ENCODE measurements at regions not wholly inside any gene's neighbourhood (a gene's known extent, or its start where the extent isn't known, plus 50 kb on each side); places are given as distances from the start of the nearest gene placed in this dataset.

DNA sequence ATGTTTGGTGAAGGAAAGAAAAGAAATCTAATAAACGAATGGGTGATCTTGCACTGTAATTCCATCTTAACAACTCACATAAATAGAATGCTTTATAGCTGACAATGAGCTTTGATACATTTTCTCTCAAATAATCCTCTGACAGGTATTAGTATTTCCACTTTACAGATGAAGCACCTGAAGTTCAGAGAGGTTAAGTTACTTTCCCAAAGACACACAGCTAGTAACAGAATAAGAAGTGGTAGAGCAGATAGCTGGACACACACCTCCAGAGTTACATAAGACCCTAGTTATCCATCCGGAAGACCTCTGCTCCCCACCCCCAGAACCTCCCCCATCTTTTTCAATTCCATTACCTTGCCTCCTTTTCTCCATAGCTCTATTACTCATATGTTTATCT is 213.3 kb upstream of the ZC3H12A start:
- H3K4me1 ChIP-seq (ENCODE audit: control insufficient read depth in 1 of 2, insufficient read depth in 2 of 2, low read length in 2 of 2): no peaks in the 10 kb centered on the region
- no peak overlapping the region for H3K4me3 ChIP-seq (ENCODE audit: low read length in 2 of 2)
- no peaks in the 10 kb centered on the region for H3K27me3 ChIP-seq (ENCODE audit: control insufficient read depth in 1 of 2, insufficient read depth in 2 of 2, low read length in 1 of 2)
- ATAC-seq (ENCODE audit: low FRiP score): no peak
- intact Hi-C loops (cut with DNase I): no loop called here
- DNase-seq: no peak
- H3K9me3 ChIP-seq (ENCODE audit: control insufficient read depth, low read length): peaks cover 5% of the 10 kb centered on the region
- H3K27ac ChIP-seq (ENCODE audit: low read depth in 1 of 2, low read length in 2 of 2): no peak overlapping the region
- 62 to 68% methylated on average over 2 of the region's 2 CpGs for WGBS, 2 donors
- no peaks in the 10 kb centered on the region for H3K36me3 ChIP-seq (ENCODE audit: control insufficient read depth in 1 of 2, insufficient read depth in 2 of 2, low read length in 1 of 2)

DNA sequence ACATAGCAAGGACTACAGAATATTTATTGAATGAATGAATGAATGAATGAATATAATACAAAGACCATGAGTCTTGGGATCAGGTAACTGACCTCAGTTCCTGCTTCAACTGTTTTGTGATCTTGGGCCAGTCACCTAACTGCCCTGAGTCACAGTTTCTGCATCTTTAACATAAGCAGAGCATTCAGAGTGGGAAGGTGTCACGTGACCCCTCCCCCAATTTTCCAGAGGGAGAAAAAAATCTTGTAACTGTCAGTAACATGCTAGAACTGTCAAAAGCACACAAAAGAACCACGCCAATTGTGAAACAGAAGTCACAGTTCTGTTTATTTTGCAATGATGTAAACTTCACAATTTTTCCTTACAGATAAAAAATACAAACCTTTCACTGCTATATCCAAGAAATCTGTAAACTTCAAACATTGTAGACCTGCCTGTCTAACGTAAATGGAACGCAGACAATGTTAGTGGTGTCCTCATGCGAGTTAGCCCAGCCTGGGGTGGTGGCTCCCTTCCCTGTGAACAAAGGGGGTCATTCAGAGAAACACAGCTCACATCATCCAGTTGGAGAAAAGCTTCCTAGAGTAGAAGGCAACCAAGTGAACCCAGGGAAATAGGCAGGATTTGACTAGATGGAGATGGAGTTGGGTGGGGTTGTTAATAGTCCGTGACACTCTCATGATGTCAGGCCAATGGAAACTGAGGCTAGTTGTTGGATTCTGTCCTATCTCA is 211.8 kb upstream of the ZC3H12A start:
- ATAC-seq (ENCODE audit: low FRiP score): no peak
- 51 to 57% methylated on average over 6 of the region's 6 CpGs for WGBS, 2 donors
- DNase-seq: no peak
- Histone ChIP-seq H3K36me3 (ENCODE audit: control insufficient read depth in 1 of 2, insufficient read depth in 2 of 2, low read length in 1 of 2) (no peaks in the 10 kb centered on the region), H3K27me3 (ENCODE audit: control insufficient read depth in 1 of 2, insufficient read depth in 2 of 2, low read length in 1 of 2) (no peaks in the 10 kb centered on the region), H3K9me3 (ENCODE audit: control insufficient read depth, low read length) (peaks cover 2% of the 10 kb centered on the region), H3K4me1 (ENCODE audit: control insufficient read depth in 1 of 2, insufficient read depth in 2 of 2, low read length in 2 of 2) (no peaks in the 10 kb centered on the region), H3K4me3 (ENCODE audit: low read length in 2 of 2) (no peak overlapping the region), H3K27ac (ENCODE audit: low read depth in 1 of 2, low read length in 2 of 2) (no peak overlapping the region)
- intact Hi-C loops (cut with DNase I): no loop called here

DNA sequence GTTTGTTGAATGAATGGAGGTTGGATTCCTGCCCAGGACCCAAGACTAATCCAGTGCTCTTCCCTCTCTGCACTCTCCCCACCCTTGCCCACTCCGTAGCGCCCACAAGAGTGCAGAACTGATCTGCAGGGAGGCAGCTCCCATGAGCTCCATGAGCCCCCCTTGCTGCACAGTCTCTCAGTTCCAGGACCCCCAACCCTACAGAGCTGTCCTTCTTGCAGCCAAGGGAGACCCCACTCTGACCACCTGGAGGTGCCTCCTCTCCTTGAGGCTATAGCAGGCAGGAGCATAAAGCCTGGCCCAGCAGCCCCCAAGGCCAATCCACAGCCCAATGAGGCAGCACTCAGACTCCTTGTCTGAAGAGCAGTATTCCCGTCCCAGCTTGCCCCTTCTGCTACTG is 209.2 kb upstream of the ZC3H12A start:
- 85 to 88% methylated on average over 3 of the region's 3 CpGs for WGBS, 2 donors
- intact Hi-C loops (cut with DNase I): no loop called here
- Histone ChIP-seq H3K9me3 (ENCODE audit: control insufficient read depth, low read length) (peaks cover 2% of the 10 kb centered on the region), H3K27ac (ENCODE audit: low read depth in 1 of 2, low read length in 2 of 2) (no peak overlapping the region), H3K27me3 (ENCODE audit: control insufficient read depth in 1 of 2, insufficient read depth in 2 of 2, low read length in 1 of 2) (no peaks in the 10 kb centered on the region), H3K4me3 (ENCODE audit: low read length in 2 of 2) (no peak overlapping the region), H3K36me3 (ENCODE audit: control insufficient read depth in 1 of 2, insufficient read depth in 2 of 2, low read length in 1 of 2) (no peaks in the 10 kb centered on the region), H3K4me1 (ENCODE audit: control insufficient read depth in 1 of 2, insufficient read depth in 2 of 2, low read length in 2 of 2) (no peaks in the 10 kb centered on the region)
- DNase-seq: no peak
- ATAC-seq (ENCODE audit: low FRiP score): no peak

DNA sequence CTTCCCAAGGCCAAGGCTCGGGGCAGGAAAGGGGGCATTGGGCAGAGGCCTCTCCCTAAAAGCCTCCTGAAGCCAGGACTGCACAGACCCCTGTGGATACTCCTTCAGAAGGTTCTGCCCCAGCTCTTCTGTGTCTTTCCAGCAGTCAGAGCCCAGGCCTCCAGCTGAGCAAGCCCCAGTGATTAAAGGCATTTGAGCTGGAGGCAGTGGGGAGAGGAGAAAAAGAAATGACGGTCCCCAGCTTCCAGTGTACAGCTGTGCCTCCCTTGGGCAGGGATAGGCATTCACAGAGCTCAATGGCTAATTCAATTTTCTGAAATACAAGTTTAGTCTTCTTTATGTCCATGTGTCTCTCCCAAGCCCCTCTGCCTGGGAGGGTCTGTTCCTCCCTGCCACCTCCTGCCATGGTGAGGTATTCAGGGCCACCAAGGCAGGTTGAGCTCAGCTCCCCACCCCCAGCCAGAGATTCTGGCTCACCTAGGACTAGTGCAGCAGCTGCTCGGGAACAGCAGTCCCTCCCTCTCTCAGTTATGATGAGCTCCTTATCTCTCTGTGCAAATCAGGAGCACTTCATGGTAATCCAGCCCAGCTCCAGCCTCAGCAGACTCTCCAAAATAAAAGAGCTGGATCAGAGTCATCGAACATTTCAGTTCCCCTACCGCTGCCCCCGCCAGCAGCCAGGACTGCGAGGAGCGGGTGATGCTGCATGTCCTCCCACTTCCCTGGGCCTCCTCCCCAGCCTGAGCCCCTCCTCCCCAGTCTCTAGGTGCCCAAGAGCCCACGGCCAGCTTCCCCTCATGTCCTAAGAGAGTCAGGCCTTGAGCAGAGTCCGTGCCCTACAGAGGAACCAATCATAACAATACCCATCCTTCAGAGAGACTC is 208.4 kb upstream of the ZC3H12A start:
- ATAC-seq (ENCODE audit: low FRiP score): no peak
- no peak overlapping the region for H3K4me3 ChIP-seq (ENCODE audit: low read length in 2 of 2)
- WGBS, 2 donors: 46 to 56% methylated on average over 10 of the region's 10 CpGs
- peaks cover 2% of the 10 kb centered on the region for H3K9me3 ChIP-seq (ENCODE audit: control insufficient read depth, low read length)
- intact Hi-C loops (cut with DNase I): no loop called here
- DNase-seq: no peak
- no peaks in the 10 kb centered on the region for H3K36me3 ChIP-seq (ENCODE audit: control insufficient read depth in 1 of 2, insufficient read depth in 2 of 2, low read length in 1 of 2)
- H3K27ac ChIP-seq (ENCODE audit: low read depth in 1 of 2, low read length in 2 of 2): no peak overlapping the region
- H3K27me3 ChIP-seq (ENCODE audit: control insufficient read depth in 1 of 2, insufficient read depth in 2 of 2, low read length in 1 of 2): no peaks in the 10 kb centered on the region
- no peaks in the 10 kb centered on the region for H3K4me1 ChIP-seq (ENCODE audit: control insufficient read depth in 1 of 2, insufficient read depth in 2 of 2, low read length in 2 of 2)

DNA sequence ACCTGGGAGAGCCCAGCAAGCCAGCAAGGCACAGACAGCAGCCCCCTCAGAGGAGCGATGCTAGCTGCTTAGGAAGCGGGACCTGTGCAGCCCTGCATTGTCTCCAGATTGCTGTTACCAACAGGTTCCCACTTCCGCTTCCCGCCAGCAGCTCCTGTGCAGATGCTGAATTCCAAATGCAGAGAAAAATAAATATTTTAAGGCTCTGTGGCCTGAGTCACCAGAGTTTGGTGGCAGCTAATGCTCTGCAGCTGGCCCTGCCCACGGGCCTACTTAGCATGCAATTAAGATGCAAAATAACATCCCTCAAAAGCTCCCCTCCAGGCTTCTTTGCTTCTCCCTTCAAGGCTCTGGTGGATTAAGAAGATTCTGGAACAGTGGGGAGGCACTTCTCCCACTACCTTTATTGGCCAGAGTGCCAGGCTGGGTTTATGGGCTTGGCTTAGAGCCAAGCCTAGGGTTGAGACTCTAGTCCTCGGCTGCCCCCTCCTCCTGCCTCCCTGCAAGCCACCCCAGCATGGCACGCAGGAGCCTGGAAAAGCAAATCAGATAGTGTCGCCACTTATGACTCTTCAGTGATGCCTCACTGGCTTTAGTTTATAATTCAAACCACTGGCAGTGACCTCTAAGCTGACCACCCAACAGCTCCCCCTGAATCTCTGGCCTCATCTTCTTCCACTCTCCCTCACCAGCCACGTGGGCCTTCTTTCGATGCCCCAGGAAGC is 207.1 kb upstream of the ZC3H12A start:
- H3K27ac ChIP-seq (ENCODE audit: low read depth in 1 of 2, low read length in 2 of 2): no peak overlapping the region
- intact Hi-C loops (cut with DNase I): no loop called here
- H3K27me3 ChIP-seq (ENCODE audit: control insufficient read depth in 1 of 2, insufficient read depth in 2 of 2, low read length in 1 of 2): no peaks in the 10 kb centered on the region
- WGBS, 2 donors: 45 to 46% methylated on average over 10 of the region's 10 CpGs
- no peaks in the 10 kb centered on the region for H3K4me1 ChIP-seq (ENCODE audit: control insufficient read depth in 1 of 2, insufficient read depth in 2 of 2, low read length in 2 of 2)
- no peaks in the 10 kb centered on the region for H3K36me3 ChIP-seq (ENCODE audit: control insufficient read depth in 1 of 2, insufficient read depth in 2 of 2, low read length in 1 of 2)
- H3K4me3 ChIP-seq (ENCODE audit: low read length in 2 of 2): no peak overlapping the region
- peaks cover 2% of the 10 kb centered on the region for H3K9me3 ChIP-seq (ENCODE audit: control insufficient read depth, low read length)
- ATAC-seq (ENCODE audit: low FRiP score) (no peak), DNase-seq (no peak)

DNA sequence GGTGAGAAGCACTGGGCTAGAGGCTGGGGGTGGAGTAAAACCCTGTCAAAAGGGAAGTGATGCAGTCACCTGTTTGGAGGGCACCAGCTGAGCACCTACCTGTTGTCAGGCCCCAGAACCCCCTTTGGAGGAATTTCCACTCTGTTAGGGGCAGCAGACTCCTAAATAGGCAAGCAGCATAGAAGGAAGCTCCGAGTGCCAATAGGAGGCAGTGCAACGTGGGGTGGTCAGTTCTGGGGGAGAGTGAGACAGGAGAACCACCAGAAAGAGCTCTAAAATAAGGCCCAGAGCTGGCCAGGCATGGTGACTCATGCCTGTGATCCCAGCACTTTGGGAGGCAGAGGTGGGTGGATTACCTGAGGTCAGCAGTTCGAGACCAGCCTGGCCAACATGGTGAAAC is 203.7 kb upstream of the ZC3H12A start:
- Histone ChIP-seq H3K4me1 (ENCODE audit: control insufficient read depth in 1 of 2, insufficient read depth in 2 of 2, low read length in 2 of 2) (no peaks in the 10 kb centered on the region), H3K27ac (ENCODE audit: low read depth in 1 of 2, low read length in 2 of 2) (no peak overlapping the region), H3K27me3 (ENCODE audit: control insufficient read depth in 1 of 2, insufficient read depth in 2 of 2, low read length in 1 of 2) (no peaks in the 10 kb centered on the region), H3K36me3 (ENCODE audit: control insufficient read depth in 1 of 2, insufficient read depth in 2 of 2, low read length in 1 of 2) (no peaks in the 10 kb centered on the region), H3K9me3 (ENCODE audit: control insufficient read depth, low read length) (no peaks in the 10 kb centered on the region), H3K4me3 (ENCODE audit: low read length in 2 of 2) (no peak overlapping the region)
- no peak for ATAC-seq (ENCODE audit: low FRiP score)
- intact Hi-C loops (cut with DNase I): no loop called here
- WGBS, 2 donors: 46 to 52% methylated on average over 3 of the region's 3 CpGs
- no peak for DNase-seq

DNA sequence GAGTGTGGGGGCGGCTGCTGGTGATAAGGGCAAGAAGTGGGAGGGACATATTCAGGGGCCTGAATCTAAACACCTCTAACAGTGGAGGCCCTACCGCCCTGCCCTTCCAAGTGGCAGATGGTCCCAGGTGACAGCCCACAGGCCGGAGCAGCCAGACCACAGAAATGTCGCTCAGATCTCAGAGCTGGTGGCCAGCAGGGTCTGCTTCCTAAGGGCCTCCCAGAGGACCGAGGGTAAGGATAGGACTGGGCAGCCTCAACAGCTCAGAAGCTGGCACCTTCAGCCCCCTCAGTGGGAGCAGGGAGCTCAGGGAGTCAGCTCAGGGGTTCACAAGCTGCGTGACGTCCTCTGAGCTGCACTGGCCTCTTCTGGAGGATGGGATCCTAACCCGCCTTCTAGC is 201.8 kb upstream of the ZC3H12A start:
- 58 to 66% methylated on average over 8 of the region's 8 CpGs for WGBS, 2 donors
- intact Hi-C loops (cut with DNase I): no loop called here
- no peak for DNase-seq

DNA sequence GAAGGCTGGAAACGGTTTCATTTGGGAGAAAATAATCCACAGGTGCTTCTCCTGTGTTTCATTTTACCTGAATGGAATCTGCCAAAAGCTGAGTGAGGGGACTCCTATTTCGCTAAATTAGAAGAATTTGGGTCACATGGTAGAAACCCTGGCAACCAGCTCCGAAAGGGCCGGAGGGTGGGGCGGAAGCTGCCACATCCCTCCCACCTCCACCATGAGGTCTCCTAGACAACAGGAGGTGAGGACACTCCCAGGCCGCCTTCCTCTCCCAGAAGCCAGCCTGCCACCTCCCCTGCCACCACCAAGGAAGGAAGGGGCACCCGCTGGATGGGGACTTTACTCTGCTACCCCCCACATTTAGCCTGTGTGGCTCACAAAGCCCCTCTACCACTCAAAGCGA is 199.9 kb upstream of the ZC3H12A start:
- H3K27ac ChIP-seq (ENCODE audit: low read depth in 1 of 2, low read length in 2 of 2): no peak overlapping the region
- 44 to 60% methylated on average over 8 of the region's 8 CpGs for WGBS, 2 donors
- no peaks in the 10 kb centered on the region for H3K36me3 ChIP-seq (ENCODE audit: control insufficient read depth in 1 of 2, insufficient read depth in 2 of 2, low read length in 1 of 2)
- no peaks in the 10 kb centered on the region for H3K27me3 ChIP-seq (ENCODE audit: control insufficient read depth in 1 of 2, insufficient read depth in 2 of 2, low read length in 1 of 2)
- DNase-seq: no peak
- intact Hi-C loops (cut with DNase I): no loop called here
- no peak overlapping the region for H3K4me3 ChIP-seq (ENCODE audit: low read length in 2 of 2)
- ATAC-seq (ENCODE audit: low FRiP score): no peak
- H3K9me3 ChIP-seq (ENCODE audit: control insufficient read depth, low read length): peaks cover 1% of the 10 kb centered on the region
- H3K4me1 ChIP-seq (ENCODE audit: control insufficient read depth in 1 of 2, insufficient read depth in 2 of 2, low read length in 2 of 2): no peaks in the 10 kb centered on the region

More for the DNA sequence above, 201.8 kb upstream of the ZC3H12A start:
- no peak for ATAC-seq (ENCODE audit: low FRiP score)
- H3K36me3 ChIP-seq (ENCODE audit: control insufficient read depth in 1 of 2, insufficient read depth in 2 of 2, low read length in 1 of 2): no peaks in the 10 kb centered on the region
- H3K9me3 ChIP-seq (ENCODE audit: control insufficient read depth, low read length): no peaks in the 10 kb centered on the region
- H3K27me3 ChIP-seq (ENCODE audit: control insufficient read depth in 1 of 2, insufficient read depth in 2 of 2, low read length in 1 of 2): no peaks in the 10 kb centered on the region
- no peak overlapping the region for H3K27ac ChIP-seq (ENCODE audit: low read depth in 1 of 2, low read length in 2 of 2)
- H3K4me1 ChIP-seq (ENCODE audit: control insufficient read depth in 1 of 2, insufficient read depth in 2 of 2, low read length in 2 of 2): no peaks in the 10 kb centered on the region
- H3K4me3 ChIP-seq (ENCODE audit: low read length in 2 of 2): no peak overlapping the region
